HCT116 (cell line): ENCODE measurements at regions not wholly inside any gene's neighbourhood (a gene's known extent, or its start where the extent isn't known, plus 50 kb on each side); places are given as distances from the start of the nearest gene placed in this dataset.

Experiments used
- ZFX ChIP-seq: fragments of 450-650 bp; IDR thresholded peaks from 2 replicates; pipeline ENCODE4 v1.6.1; 2017
- TF ChIP-seq, protein P1 (sequence below), 3 experiments: fragments of 200-600 bp in 1 of 3; sonication (generic) in 1 of 3; IDR thresholded peaks in 2 of 3; conservative IDR thresholded peaks in 1 of 3; 2 replicates each; pipeline ENCODE4 v1.5.1; 2012 to 2017; ENCODE audit warnings: low read depth in 2 of 3, low read length in 2 of 3, antibody characterized with exemption in 1 of 3, borderline replicate concordance in 1 of 3, control low read depth in 1 of 3, mild to moderate bottlenecking in 1 of 3, mixed read lengths in 1 of 3, mixed run types in 1 of 3, moderate library complexity in 1 of 3; ENCODE audit not compliant: insufficient read depth in 1 of 3

DNA sequence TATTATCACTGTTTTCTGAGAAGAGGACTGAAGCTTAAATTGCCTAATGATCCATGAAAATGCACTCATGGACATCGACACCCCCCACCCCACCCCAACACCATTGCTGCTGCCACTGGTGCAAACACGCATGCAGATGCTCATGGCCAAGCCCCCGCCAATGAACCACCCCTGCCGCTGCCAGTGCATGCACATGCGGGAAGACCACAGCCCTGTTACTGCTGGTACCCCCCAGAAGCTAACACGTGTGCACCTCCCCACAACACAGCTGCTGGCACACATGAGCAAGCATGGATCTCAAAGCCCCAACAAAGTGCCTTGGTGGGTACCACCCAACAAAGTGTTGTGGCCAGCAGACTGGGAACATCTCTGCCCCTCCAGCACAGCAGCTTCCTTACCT lies 594.1 kb upstream of the FAT1 start:
- no peak for TF ChIP-seq ZFX
- TF ChIP-seq, protein P1, sequence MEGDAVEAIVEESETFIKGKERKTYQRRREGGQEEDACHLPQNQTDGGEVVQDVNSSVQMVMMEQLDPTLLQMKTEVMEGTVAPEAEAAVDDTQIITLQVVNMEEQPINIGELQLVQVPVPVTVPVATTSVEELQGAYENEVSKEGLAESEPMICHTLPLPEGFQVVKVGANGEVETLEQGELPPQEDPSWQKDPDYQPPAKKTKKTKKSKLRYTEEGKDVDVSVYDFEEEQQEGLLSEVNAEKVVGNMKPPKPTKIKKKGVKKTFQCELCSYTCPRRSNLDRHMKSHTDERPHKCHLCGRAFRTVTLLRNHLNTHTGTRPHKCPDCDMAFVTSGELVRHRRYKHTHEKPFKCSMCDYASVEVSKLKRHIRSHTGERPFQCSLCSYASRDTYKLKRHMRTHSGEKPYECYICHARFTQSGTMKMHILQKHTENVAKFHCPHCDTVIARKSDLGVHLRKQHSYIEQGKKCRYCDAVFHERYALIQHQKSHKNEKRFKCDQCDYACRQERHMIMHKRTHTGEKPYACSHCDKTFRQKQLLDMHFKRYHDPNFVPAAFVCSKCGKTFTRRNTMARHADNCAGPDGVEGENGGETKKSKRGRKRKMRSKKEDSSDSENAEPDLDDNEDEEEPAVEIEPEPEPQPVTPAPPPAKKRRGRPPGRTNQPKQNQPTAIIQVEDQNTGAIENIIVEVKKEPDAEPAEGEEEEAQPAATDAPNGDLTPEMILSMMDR (IDR thresholded peaks at IDR 0.05 in 2 of 3, conservative IDR thresholded peaks at IDR 0.05 in 1 of 3; ENCODE audit: borderline replicate concordance in 1 of 3, insufficient read depth in 1 of 3, low read depth in 2 of 3, low read length in 2 of 3): no peak
